Thoracic aorta (tissue), 2 donors: ENCODE measurements at regions not wholly inside any gene's neighbourhood (a gene's known extent, or its start where the extent isn't known, plus 50 kb on each side); places are given as distances from the start of the nearest gene placed in this dataset.

Source experiments
- ATAC-seq: fragments of 150-250 bp; one replicate; pipeline ENCODE4 v1.8.0; 2017; ENCODE audit warnings: low read depth; ENCODE audit not compliant: insufficient number of reproducible peaks, low FRiP score
- DNase-seq: peaks from one replicate; pipeline ENCODE4 v3.0.0-alpha.2; 2020; ENCODE audit warnings: low spot score
- H3K27ac ChIP-seq, 2 donors: fragments of 200-600 bp; sonication (generic); 1 replicate in 1 of 2; 2 replicates in 1 of 2; pipeline ENCODE4 v1.5.1; 2016; ENCODE audit warnings: mild to moderate bottlenecking in 2 of 2, moderate library complexity in 2 of 2
- H3K27me3 ChIP-seq: fragments of 200-600 bp; sonication (generic); replicated peaks from 2 replicates; pipeline ENCODE4 v1.6.0; 2016; ENCODE audit warnings: mild to moderate bottlenecking; ENCODE audit not compliant: insufficient read depth
- H3K36me3 ChIP-seq: fragments of 200-600 bp; sonication (generic); one replicate; pipeline ENCODE4 v1.5.1; 2016
- H3K4me1 ChIP-seq, 2 donors: fragments of 200-600 bp; sonication (generic); 1 replicate in 1 of 2; 2 replicates in 1 of 2; pipeline versions ENCODE4 v1.5.1 to v1.6.0; 2016; ENCODE audit warnings: low read depth in 2 of 2, mild to moderate bottlenecking in 1 of 2; ENCODE audit not compliant: control insufficient read depth in 1 of 2
- H3K4me3 ChIP-seq: fragments of 200-600 bp; sonication (generic); 2 replicates; pipeline ENCODE4 v1.5.1; 2016; ENCODE audit warnings: mild to moderate bottlenecking
- H3K9me3 ChIP-seq: fragments of 200-600 bp; sonication (generic); 2 replicates; pipeline ENCODE4 v1.5.1; 2016
- TF ChIP-seq, protein P1 (sequence below): fragments of 200-600 bp; sonication (generic); IDR thresholded peaks from one replicate; pipeline ENCODE4 v1.5.1; 2019; ENCODE audit warnings: antibody characterized with exemption

DNA sequence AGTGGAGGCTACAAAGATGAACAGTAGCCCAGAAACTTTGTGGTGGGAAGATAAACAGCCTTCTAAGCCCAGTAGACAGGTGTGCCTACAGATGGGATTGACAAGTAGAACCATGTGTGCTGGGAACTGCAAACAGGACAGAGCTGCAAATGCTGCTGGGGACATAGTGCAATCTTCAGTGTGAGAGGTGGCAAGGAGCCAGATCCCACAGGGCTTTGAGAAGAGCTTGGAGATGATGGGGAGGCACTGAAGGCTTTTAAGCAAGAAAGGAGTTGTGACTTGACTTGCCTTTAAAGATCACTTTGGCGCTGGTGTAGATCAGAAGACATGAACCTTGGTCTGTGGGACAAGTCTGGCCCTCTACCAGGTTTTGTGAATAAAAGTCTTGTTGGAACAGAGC lies 675.2 kb downstream of the ACTL7B start:
- Histone ChIP-seq H3K27ac (no peak overlapping the region), H3K9me3 (no peaks in the 10 kb centered on the region), H3K4me1 (peaks cover 0 to 8% of the 10 kb centered on the region in 2 donors), H3K36me3 (no peaks in the 10 kb centered on the region), H3K4me3 (no peak overlapping the region), H3K27me3 (no peaks in the 10 kb centered on the region)
- ATAC-seq (no peak), DNase-seq (no peak)
- TF ChIP-seq, protein P1, sequence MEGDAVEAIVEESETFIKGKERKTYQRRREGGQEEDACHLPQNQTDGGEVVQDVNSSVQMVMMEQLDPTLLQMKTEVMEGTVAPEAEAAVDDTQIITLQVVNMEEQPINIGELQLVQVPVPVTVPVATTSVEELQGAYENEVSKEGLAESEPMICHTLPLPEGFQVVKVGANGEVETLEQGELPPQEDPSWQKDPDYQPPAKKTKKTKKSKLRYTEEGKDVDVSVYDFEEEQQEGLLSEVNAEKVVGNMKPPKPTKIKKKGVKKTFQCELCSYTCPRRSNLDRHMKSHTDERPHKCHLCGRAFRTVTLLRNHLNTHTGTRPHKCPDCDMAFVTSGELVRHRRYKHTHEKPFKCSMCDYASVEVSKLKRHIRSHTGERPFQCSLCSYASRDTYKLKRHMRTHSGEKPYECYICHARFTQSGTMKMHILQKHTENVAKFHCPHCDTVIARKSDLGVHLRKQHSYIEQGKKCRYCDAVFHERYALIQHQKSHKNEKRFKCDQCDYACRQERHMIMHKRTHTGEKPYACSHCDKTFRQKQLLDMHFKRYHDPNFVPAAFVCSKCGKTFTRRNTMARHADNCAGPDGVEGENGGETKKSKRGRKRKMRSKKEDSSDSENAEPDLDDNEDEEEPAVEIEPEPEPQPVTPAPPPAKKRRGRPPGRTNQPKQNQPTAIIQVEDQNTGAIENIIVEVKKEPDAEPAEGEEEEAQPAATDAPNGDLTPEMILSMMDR, result no peak

DNA sequence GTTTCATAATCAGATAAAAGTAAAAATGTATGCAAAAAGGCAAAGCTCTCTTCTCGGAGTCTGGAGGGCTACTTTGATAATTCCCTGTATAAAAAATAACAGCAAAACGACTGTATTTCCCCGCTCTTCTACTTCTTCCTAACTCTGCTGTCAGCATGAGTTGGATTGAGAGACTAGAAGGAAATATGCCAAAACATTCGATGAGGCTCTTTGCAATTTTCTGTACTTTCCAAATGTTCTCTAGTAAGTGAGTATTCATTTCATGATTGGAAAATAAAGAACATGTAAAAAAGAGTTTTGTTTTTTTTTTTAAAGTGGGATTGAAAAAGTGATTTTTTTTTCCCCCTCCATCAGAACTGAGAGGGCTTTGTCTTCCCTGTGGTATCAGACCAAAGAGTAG lies 677.5 kb downstream of the ACTL7B start:
- Histone ChIP-seq H3K4me3 (no peak overlapping the region), H3K9me3 (no peaks in the 10 kb centered on the region), H3K27me3 (no peaks in the 10 kb centered on the region), H3K27ac (no peak overlapping the region), H3K36me3 (no peaks in the 10 kb centered on the region), H3K4me1 (no peaks in the 10 kb centered on the region)
- ATAC-seq, result no peak
- no peak for DNase-seq
- TF ChIP-seq, protein P1, result no peak

DNA sequence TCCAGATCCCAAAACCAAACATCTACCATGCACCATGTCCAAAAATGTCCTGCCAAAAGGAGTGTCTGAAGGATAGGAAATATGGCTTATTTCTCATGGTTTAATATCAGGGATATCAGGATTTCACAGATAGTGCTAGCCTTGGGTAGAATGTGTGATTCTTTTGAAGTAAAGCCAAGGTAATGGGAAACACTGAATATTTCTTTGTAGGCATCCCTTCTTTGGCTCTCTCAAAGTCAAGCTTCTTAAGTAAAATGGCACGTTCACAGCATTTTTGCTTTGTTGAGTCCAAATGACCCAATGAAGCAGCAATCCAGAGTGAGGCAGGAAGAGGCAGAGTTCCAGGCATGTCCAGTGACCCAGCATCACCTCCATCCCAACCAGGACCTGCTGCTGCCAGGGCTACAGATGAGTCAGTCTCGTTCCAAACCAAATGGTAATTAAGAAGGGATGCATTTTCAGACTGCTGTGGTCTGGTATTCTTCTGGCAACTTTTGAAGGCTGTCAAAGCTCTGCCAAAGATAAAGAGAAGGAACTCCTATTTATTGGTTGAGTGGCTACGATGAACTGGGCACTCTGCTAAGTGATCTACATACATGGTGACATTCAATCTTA lies 678.8 kb upstream of the KLF4 start:
- TF ChIP-seq, protein P1, result no peak
- H3K4me3 ChIP-seq, result no peak overlapping the region
- no peaks in the 10 kb centered on the region for H3K9me3 ChIP-seq
- no peaks in the 10 kb centered on the region for H3K4me1 ChIP-seq
- H3K27me3 ChIP-seq, result no peaks in the 10 kb centered on the region
- DNase-seq, result no peak
- ATAC-seq, result no peak
- H3K36me3 ChIP-seq, result no peaks in the 10 kb centered on the region
- H3K27ac ChIP-seq, result no peak overlapping the region

GRCh38 chr9:108167136-108167900 lies 677.7 kb upstream of the KLF4 start:
- Histone ChIP-seq H3K27ac (no peak overlapping the region), H3K36me3 (no peaks in the 10 kb centered on the region), H3K4me1 (no peaks in the 10 kb centered on the region), H3K4me3 (no peak overlapping the region), H3K27me3 (no peaks in the 10 kb centered on the region), H3K9me3 (no peaks in the 10 kb centered on the region)
- DNase-seq (no peak), ATAC-seq (no peak)
- TF ChIP-seq, protein P1, result no peak

- Histone ChIP-seq H3K27ac (no peak overlapping the region), H3K9me3 (no peaks in the 10 kb centered on the region), H3K36me3 (no peaks in the 10 kb centered on the region), H3K27me3 (no peaks in the 10 kb centered on the region), H3K4me3 (no peak overlapping the region), H3K4me1 (no peaks in the 10 kb centered on the region)
- TF ChIP-seq, protein P1, result no peak
- no peak for ATAC-seq
- DNase-seq, result no peak
Observed at GRCh38 chr9:108166519-108166918, 677.0 kb upstream of the KLF4 start.
